ENCODE measurements at regions not wholly inside any gene's neighbourhood (a gene's known extent, or its start where the extent isn't known, plus 50 kb on each side); places are given as distances from the start of the nearest gene placed in this dataset.

DNA sequence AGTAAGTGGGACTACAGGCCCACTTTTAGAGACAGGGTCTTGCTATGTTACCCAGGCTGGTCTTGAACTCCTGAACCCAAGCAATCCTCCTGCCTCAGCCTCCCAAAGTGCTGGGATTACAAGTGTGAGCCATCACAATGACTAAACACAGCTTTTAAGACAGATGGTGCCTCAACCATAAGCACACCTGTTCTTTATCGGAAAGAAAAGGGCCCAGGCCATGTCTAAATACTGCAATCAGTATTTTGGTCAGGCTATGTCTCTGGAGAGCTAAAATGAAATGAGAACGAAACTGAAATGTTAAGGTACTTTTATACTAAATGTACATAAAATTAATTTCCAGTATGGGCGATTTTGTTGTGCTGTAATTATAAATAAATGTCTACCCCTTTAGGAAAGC is 69.5 kb upstream of the SPTBN1 start:
- DNase-seq = no peak
- no peaks in the 10 kb centered on the region for H3K27me3 ChIP-seq
- WGBS, 4 donors = 69 to 77% (median 73%) methylated on average over 3 of the region's 3 CpGs
- H3K4me3 ChIP-seq = no peak overlapping the region
- peak overlapping the region in 1 of 5 donors; percentile 82 for H3K27ac ChIP-seq
- H3K4me1 ChIP-seq (replicated peaks in 1 of 2) = no peaks in the 10 kb centered on the region
- intact Hi-C loops (cut with DNase I) = no loop called here
- H3K9me3 ChIP-seq (replicated peaks in 1 of 3) = no peaks in the 10 kb centered on the region
- TF ChIP-seq POLR2A (IDR thresholded peaks at IDR 0.05) (no peak), CTCF (IDR thresholded peaks at IDR 0.05) (no peak)
- no peaks in the 10 kb centered on the region for H3K36me3 ChIP-seq (replicated peaks in 1 of 2)

DNA sequence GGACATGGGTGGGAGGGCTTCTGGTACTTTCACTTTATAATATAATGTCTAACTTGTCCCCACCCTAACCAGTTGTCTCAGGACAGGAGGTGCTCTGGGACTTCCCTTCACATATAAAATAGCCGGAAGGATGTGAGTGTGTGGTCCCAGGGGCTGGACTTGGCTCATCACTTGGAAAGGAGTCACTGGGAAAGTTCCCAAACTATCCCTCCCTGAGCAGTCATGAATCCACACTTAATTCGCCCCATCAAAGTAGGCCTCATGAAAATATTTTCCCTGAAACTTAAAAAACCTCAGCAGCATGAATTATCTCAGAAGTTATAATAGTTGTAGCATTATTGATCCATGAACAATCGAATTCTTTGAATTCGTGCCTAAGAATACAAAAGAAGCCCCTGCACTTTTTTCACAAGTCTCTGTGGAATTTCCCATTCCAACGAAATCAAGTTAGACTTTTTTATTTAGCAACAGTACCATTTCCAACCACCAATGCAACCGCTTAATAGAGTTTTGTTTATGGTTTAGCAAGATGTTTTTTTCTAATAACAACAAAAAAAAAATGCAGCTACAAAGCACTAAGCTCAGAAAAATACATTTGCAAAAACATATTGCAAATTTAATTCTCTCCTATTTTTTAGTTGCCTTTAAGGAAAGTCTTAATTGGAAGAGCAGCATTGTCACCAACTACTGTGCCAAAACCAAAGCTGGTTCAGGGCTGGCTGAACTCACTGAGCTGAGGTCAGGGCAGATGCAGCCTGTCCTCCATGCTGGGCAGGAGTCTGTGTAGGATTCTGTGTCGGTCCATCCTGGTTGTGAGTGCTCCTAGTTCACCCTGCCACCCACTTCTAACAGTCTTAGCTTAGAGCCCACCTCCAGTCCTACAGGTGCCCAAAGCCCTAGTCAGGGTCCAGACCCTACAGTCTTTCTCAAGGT is 68.8 kb upstream of the SPTBN1 start:
- H3K4me1 ChIP-seq (replicated peaks in 1 of 2) = no peaks in the 10 kb centered on the region
- H3K27ac ChIP-seq = peak overlapping the region in 1 of 5 donors; percentile 82
- H3K36me3 ChIP-seq (replicated peaks in 1 of 2) = no peaks in the 10 kb centered on the region
- 41 to 66% (median 58%) methylated on average over 5 to 7 of the region's 7 CpGs for WGBS, 4 donors
- peak in 4 of 7 donors; percentile 29 to 71 (median 36) for DNase-seq
- H3K9me3 ChIP-seq (replicated peaks in 1 of 3) = no peaks in the 10 kb centered on the region
- no peaks in the 10 kb centered on the region for H3K27me3 ChIP-seq
- TF ChIP-seq POLR2A (IDR thresholded peaks at IDR 0.05) (no peak), CTCF (IDR thresholded peaks at IDR 0.05) (peak in 2 of 6 experiments; percentile 9 to 30)
- intact Hi-C loops (cut with DNase I) = no loop called here
- no peak overlapping the region for H3K4me3 ChIP-seq

- 82 to 96% (median 85%) methylated on average over 2 to 5 of the region's 5 CpGs for WGBS, 4 donors
- Histone ChIP-seq H3K9me3 (replicated peaks in 1 of 3) (no peaks in the 10 kb centered on the region), H3K27ac (peak overlapping the region in 1 of 5 donors; percentile 82), H3K4me3 (no peak overlapping the region), H3K27me3 (no peaks in the 10 kb centered on the region), H3K36me3 (replicated peaks in 1 of 2) (no peaks in the 10 kb centered on the region), H3K4me1 (replicated peaks in 1 of 2) (no peaks in the 10 kb centered on the region)
- no peak for DNase-seq
- intact Hi-C loops (cut with DNase I) = no loop called here
- TF ChIP-seq CTCF (IDR thresholded peaks at IDR 0.05) = no peak
These were observed 68.1 kb upstream of the SPTBN1 start for GRCh38 chr2:54388076-54388475.

GRCh38 chr2:54392555-54393324 is 63.4 kb upstream of the SPTBN1 start:
- no peaks in the 10 kb centered on the region for H3K4me1 ChIP-seq (replicated peaks in 1 of 2)
- intact Hi-C loops (cut with DNase I) = no loop called here
- H3K36me3 ChIP-seq (replicated peaks in 1 of 2) = no peaks in the 10 kb centered on the region
- no peak overlapping the region for H3K27ac ChIP-seq
- DNase-seq = no peak
- no peaks in the 10 kb centered on the region for H3K9me3 ChIP-seq (replicated peaks in 1 of 3)
- no peaks in the 10 kb centered on the region for H3K27me3 ChIP-seq
- WGBS, 4 donors = 96 to 99% (median 98%) methylated on average over 2 of the region's 2 CpGs
- TF ChIP-seq CTCF (IDR thresholded peaks at IDR 0.05) = no peak
- no peak for TF ChIP-seq POLR2A (IDR thresholded peaks at IDR 0.05)
- H3K4me3 ChIP-seq = no peak overlapping the region
